ENCODE measurements at regions not wholly inside any gene's neighbourhood (a gene's known extent, or its start where the extent isn't known, plus 50 kb on each side); places are given as distances from the start of the nearest gene placed in this dataset.

- Histone ChIP-seq H2AFZ (replicated peaks; ENCODE audit: low read length, poor library complexity) (no peak overlapping the region), H3K36me3 (ENCODE audit: control insufficient read depth, insufficient read depth, low read length) (no peaks in the 10 kb centered on the region), H2BK120ac (ENCODE audit: low read depth, low read length) (no peak overlapping the region), H3K9me1 (ENCODE audit: insufficient read depth, low read length) (no peaks in the 10 kb centered on the region), H3K9ac (ENCODE audit: low read depth, low read length) (no peak overlapping the region), H2AK5ac (ENCODE audit: low read depth, low read length) (no peak overlapping the region), H3K4ac (ENCODE audit: low read depth, low read length) (no peak overlapping the region), H3K4me3 (ENCODE audit: insufficient read depth, low read depth, low read length) (no peak overlapping the region), H4K20me1 (ENCODE audit: insufficient read depth, low read length) (no peaks in the 10 kb centered on the region), H3K9me3 (ENCODE audit: control insufficient read depth, insufficient read depth, low read length) (peaks cover 3% of the 10 kb centered on the region; the same call in 1 of the 2 replicates), H3K79me1 (ENCODE audit: low read depth in 1 of 2, low read length in 2 of 2) (no peaks in the 10 kb centered on the region), H4K5ac (ENCODE audit: low read depth, low read length) (no peak overlapping the region), H2BK5ac (ENCODE audit: low read depth, low read length, poor library complexity, severe bottlenecking) (no peak overlapping the region), H4K8ac (ENCODE audit: low read depth in 2 of 2, low read length in 2 of 2) (no peak overlapping the region), H3K14ac (replicated peaks; ENCODE audit: low read depth, low read length) (no peak overlapping the region), H2BK15ac (ENCODE audit: low read depth, low read length) (no peak overlapping the region), H3K4me1 (ENCODE audit: control insufficient read depth, insufficient read depth, low read length) (no peaks in the 10 kb centered on the region), H3K4me2 (ENCODE audit: low read depth, low read length) (no peak overlapping the region), H2AK9ac (replicated peaks; ENCODE audit: low read depth, low read length, poor library complexity) (no peak overlapping the region), H3K27ac (ENCODE audit: insufficient read depth, low read length) (no peak overlapping the region), H3K18ac (ENCODE audit: low read depth, low read length) (no peak overlapping the region), H3K56ac (ENCODE audit: extremely low read depth, insufficient read depth, low read length) (no peak overlapping the region), H3K23ac (ENCODE audit: low read depth, low read length) (no peak overlapping the region), H4K91ac (ENCODE audit: insufficient read depth, low read depth, low read length) (no peak overlapping the region), H2BK20ac (ENCODE audit: low read depth, low read length) (no peak overlapping the region), H3K27me3 (ENCODE audit: control insufficient read depth, insufficient read depth, low read length) (no peaks in the 10 kb centered on the region)
- in situ Hi-C loops (cut with MboI; ENCODE audit: low sequenced_read_pairs): no loop called here
- TF ChIP-seq CEBPB (IDR thresholded peaks at IDR 0.05; ENCODE audit: low read depth, low read length): no peak
- TF ChIP-seq RAD21 (IDR thresholded peaks at IDR 0.05; ENCODE audit: low read length): no peak
- TF ChIP-seq RFX5 (IDR thresholded peaks at IDR 0.05; ENCODE audit: low read depth, low read length): no peak
- no peak for TF ChIP-seq RCOR1 (IDR thresholded peaks at IDR 0.05; ENCODE audit: insufficient replicate concordance, low read length)
- no peak for TF ChIP-seq MAZ (IDR thresholded peaks at IDR 0.05; ENCODE audit: borderline replicate concordance, low read depth, low read length)
- TF ChIP-seq POLR2A (IDR thresholded peaks at IDR 0.05; ENCODE audit: low read depth, low read length): no peak
- TF ChIP-seq CHD1 (IDR thresholded peaks at IDR 0.05; ENCODE audit: low read depth, low read length): no peak
- no peak for TF ChIP-seq NFE2L2 (IDR thresholded peaks at IDR 0.05; ENCODE audit: low read depth, low read length)
- TF ChIP-seq, protein P1, sequence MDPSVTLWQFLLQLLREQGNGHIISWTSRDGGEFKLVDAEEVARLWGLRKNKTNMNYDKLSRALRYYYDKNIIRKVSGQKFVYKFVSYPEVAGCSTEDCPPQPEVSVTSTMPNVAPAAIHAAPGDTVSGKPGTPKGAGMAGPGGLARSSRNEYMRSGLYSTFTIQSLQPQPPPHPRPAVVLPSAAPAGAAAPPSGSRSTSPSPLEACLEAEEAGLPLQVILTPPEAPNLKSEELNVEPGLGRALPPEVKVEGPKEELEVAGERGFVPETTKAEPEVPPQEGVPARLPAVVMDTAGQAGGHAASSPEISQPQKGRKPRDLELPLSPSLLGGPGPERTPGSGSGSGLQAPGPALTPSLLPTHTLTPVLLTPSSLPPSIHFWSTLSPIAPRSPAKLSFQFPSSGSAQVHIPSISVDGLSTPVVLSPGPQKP (IDR thresholded peaks at IDR 0.05; ENCODE audit: borderline replicate concordance, low read depth, low read length): no peak
- no peak for TF ChIP-seq SMC3 (IDR thresholded peaks at IDR 0.05; ENCODE audit: low read depth, low read length)
- no peak for TF ChIP-seq MXI1 (IDR thresholded peaks at IDR 0.05; ENCODE audit: borderline replicate concordance, low read depth, low read length)
- TF ChIP-seq FOS (IDR thresholded peaks at IDR 0.05; ENCODE audit: low read depth, low read length): no peak
- no peak for TF ChIP-seq BHLHE40 (IDR thresholded peaks at IDR 0.05; ENCODE audit: low read depth, low read length)
- no peak for TF ChIP-seq MAFK (IDR thresholded peaks at IDR 0.05; ENCODE audit: low read depth, low read length)
- no peak for TF ChIP-seq CTCF (conservative IDR thresholded peaks at IDR 0.05; ENCODE audit: low read depth, low read length)
- no peak for TF ChIP-seq USF2 (IDR thresholded peaks at IDR 0.05; ENCODE audit: low read depth, low read length)
- intact Hi-C loops (cut with micrococcal nuclease): no loop called here
- no TSS peak for BruUV-seq (replicated peaks)
- ChIA-PET CTCF (interaction anchor here (0.5 kb wide), 1 partner anchor 352 kb away, joined by 4 read pairs; no protein-coding TSS in a partner anchor), POLR2A (ENCODE audit: unreplicated experiment) (no interaction called here)
- dilution Hi-C loops (cut with HindIII; ENCODE audit: low sequenced_read_pairs, unreplicated experiment): no loop called here
- no CpG with 5 or more reads among the region's 3 CpGs for WGBS, 2 experiments (ENCODE audit: extremely low coverage in 2 of 2, insufficient read length in 1 of 2)
- no peak for DNase-seq
- ATAC-seq (ENCODE audit: low read depth): no peak
Measured at GRCh38 chr18:61039251-61039650, 294.0 kb upstream of the CDH20 start.

All from IMR-90 (cell line).